GM21723 (cell line): ENCODE measurements at regions not wholly inside any gene's neighbourhood (a gene's known extent, or its start where the extent isn't known, plus 50 kb on each side); places are given as distances from the start of the nearest gene placed in this dataset.
"Not testable (repeated sequence)": the region's sequence is repeated elsewhere in the genome, so short reads cannot be mapped to it uniquely, and the experiment has no call there.

ENCODE experiments used
- ATAC-seq: cut with Tn5 transposase; IDR thresholded peaks from one replicate; pipeline ENCODE4 v1.9.1; 2021; ENCODE audit warnings: mild to moderate bottlenecking, moderate library complexity; ENCODE audit not compliant: unreplicated experiment

DNA sequence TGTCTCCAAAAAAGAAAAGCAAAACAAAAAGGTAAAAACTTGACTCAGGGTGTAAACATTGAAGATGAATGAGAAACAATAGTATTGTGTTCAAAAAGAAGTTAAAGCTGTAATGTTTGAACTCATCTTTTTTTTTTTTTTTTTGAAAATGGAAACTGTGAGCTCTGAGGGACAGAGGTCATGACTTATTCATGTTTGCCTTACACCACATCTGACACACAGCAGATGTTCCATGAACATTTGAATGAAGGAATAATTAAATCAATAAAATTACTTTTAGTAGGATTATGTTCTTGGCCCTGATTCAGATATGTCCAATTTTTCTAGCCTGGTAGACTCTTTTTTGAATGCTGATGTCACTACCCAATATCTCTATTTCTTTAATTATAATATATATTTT lies 95.7 kb upstream of the MED13 start:
- no peak for ATAC-seq

GRCh38 chr17:62159994-62160393 lies 94.9 kb upstream of the MED13 start:
- no peak for ATAC-seq

GRCh38 chr17:62156949-62157348 lies 91.9 kb upstream of the MED13 start:
- no peak for ATAC-seq

DNA sequence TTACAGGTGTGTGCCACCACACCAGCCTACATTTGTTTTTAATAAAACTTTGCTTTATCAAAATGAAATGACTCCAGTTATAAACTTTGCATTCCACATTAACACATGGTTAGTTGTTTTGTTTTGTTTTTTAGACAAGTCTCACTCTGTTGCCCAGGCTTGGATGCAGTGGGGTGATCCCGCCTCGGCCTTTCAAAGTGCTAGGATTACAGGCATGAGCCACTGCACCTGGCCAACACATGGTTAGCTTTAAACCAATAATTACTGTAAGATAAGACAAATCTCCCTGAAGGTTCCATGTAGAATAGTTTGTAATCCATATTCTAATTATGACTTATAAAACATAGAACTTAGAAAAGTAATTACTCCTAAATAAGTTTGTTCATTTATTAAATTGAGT lies 89.8 kb upstream of the MED13 start:
- ATAC-seq = no peak

DNA sequence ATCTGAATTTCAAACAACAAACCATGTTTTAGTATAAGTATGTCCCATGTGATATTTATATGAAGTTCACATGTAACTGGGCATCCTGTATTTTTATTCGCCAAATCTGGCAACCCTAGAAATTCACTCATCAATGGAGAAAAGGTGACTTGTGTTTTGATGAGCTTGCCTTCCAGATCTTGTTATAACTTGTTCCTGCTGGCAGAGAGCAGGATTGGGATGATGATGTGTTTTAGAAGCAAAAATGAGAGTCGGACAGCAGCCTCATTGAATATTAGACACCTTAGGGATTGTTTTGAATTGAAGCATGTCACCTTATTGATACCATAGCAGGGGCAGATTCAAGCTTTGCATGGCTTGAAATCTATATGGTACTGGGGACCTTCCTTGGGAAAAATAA lies 85.4 kb upstream of the MED13 start:
- ATAC-seq = no peak

DNA sequence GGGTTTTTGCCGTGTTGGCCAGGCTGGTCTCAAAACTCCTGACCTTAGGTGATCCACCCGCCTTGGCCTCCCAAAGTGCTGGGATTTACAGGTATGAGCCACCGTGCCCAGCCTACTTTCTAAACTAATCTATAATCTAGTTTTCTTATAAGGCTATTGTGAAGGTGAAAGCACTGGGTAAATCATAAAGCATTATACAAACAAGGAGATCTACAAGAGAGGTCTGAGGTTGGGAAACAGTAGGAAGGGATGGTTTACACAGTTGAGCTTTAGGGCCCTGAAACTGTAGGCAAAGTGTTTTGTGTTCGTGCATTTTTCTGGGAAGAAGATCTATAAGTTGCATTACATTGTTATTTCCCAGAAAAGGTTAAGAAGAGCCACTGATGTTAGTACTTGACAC lies 84.9 kb upstream of the MED13 start:
- no peak for ATAC-seq

GRCh38 chr17:62147284-62147683 lies 82.2 kb upstream of the MED13 start:
- no peak for ATAC-seq

- ATAC-seq = no peak
Observed at GRCh38 chr17:62140836-62141235, 75.8 kb upstream of the MED13 start.

GRCh38 chr17:62140376-62140775 lies 75.3 kb upstream of the MED13 start:
- ATAC-seq = no peak

GRCh38 chr17:62139690-62140354 lies 74.7 kb upstream of the MED13 start:
- ATAC-seq = not testable (repeated sequence)

DNA sequence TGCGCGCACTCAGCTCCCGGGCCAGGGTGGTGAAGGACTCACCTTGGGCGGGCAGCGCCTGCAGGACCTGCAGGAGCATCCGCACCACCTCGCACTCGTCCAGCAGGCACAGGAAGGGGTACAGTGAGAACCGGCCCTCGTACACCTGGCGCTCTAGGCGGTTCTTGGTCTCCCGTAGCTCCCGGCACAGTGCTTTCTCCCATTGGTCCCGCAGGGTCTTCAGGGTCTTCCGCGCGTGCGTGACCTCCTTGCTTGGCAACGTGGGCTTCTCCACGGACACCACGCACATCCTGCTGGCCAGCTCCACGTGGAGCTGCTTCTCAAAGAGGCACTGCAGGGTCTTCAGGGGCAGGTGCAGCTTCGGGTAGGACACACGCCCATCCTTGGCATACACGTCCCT lies 74.1 kb upstream of the MED13 start:
- no peak for ATAC-seq

- ATAC-seq = not testable (repeated sequence)
Observed at GRCh38 chr17:62138676-62139121, 73.6 kb upstream of the MED13 start.

GRCh38 chr17:62137734-62138624 lies 72.9 kb upstream of the MED13 start:
- not testable (repeated sequence) for ATAC-seq

DNA sequence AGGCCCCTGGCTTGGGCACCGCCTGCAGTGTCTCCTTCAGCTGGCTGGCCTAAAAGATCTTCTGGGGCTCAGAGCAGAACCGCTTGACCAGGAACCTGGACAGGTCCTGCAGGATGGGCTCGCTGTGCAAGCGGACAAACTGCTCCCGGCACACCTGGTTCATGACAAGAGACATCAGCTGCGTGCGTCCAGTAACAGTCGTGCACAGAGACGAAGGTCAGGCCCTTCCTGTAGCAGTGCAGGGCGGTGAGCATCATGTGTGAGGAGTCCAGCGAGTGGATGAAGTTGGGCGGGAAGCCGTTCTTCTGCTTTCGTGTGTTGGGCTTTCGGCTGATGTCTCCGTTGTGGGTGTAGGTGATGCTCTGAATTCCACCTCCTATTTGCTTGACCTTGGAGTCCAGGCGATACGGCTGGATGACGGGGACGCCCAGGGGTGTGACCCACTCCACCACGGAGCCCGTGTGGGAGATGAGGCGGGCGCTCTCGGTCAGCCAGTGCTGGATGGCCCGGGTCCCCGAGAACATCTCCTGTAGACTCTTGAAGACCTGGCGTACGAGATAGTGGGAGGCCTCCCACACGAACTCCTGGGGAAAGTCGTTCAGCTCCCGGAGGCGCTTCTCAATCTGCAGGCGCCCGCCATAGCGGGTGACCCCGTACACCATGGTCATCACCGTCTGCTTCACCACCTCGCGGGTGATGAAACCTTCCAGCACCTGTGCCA lies 72.1 kb upstream of the MED13 start:
- not testable (repeated sequence) for ATAC-seq

GRCh38 chr17:62135742-62136141 lies 70.7 kb upstream of the MED13 start:
- no peak for ATAC-seq

DNA sequence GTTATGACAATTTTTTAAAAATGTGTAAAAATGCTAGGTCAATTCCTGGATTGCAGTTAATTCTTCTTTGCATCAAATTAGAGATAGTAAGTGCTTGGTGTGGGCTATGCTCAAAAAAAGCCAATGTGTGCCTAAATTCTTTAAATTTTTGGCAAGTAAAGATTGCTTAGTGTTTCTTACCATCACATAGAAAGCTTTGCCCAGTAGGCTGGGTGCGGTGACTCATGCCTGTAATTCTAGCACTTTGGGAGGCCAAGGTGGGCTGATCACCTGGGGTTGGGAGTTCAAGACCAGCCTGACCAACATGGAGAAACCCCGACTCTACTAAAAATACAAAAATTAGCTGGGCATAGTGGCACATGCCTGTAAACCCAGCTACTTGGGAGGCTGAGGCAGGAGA lies 70.0 kb upstream of the MED13 start:
- ATAC-seq = not testable (repeated sequence)

- ATAC-seq = no peak
Observed at GRCh38 chr17:62134397-62134796, 69.3 kb upstream of the MED13 start.

- ATAC-seq = not testable (repeated sequence)
Observed at GRCh38 chr17:62131271-62131670, 66.2 kb upstream of the MED13 start.

GRCh38 chr17:62130739-62131138 lies 65.7 kb upstream of the MED13 start:
- no peak for ATAC-seq

DNA sequence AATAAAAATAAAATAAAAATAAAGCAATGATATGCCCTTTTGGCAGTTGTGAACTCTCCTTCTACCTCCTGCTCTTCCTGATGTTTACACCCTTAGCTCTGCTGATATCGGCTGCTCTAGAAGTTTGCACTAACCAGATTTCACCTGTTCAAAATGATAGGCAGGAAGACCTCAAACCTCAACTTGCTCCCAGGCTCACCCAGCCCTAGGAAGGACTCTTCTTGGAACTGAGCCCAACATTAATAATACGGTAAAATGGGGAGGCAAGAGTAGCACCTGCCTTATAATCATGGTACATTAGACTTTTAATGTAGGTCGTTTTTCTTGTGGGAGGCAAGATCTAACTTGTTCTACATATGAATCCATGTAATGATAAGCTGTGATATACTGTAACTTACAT lies 61.2 kb upstream of the MED13 start:
- no peak for ATAC-seq

- no peak for ATAC-seq
Observed at GRCh38 chr17:62125307-62125706, 60.2 kb upstream of the MED13 start.
